SK-N-MC (cell line): ENCODE measurements at regions not wholly inside any gene's neighbourhood (a gene's known extent, or its start where the extent isn't known, plus 50 kb on each side); places are given as distances from the start of the nearest gene placed in this dataset.

Source experiments
- EZH2 ChIP-seq: fragments of 200-600 bp; sonication (generic); IDR thresholded peaks from one replicate; pipeline ENCODE4 v1.6.1; 2017; ENCODE audit warnings: antibody characterized with exemption
- FOXP2 ChIP-seq: optimal IDR thresholded peaks from 2 replicates; pipeline ENCODE3; 2011; ENCODE audit warnings: mild to moderate bottlenecking, moderate library complexity; ENCODE audit not compliant: insufficient read depth; ENCODE audit errors: extremely low read length, control extremely low read depth
- POLR2AphosphoS5 ChIP-seq: IDR thresholded peaks from 2 replicates; pipeline ENCODE4 v1.6.1; 2012; ENCODE audit warnings: mild to moderate bottlenecking, low read depth, low read length, borderline replicate concordance

DNA sequence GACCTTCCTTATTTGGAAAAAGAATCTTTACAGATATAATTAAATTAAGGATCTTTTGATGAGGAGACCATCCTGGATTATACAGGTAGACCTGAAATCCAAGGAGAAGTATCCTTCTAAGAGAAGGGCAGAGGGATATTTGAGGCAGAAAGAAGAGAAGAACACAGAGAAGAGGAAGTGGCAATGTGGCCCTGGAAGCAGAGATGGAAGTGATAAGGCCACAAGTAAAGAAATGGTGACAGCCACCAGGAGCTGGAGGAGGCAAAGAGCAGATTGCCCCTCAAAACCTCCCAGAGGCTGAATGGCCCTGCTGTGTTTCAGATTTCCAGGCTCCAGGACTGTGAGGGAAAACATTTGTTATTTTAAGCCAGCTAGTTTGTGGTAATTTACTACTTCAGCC is 93.0 kb upstream of the ANKRD55 start:
- TF ChIP-seq EZH2: no peak
- no peak for TF ChIP-seq POLR2AphosphoS5
- TF ChIP-seq FOXP2: no peak
